Osteocyte (in vitro differentiated cells): ENCODE measurements at regions not wholly inside any gene's neighbourhood (a gene's known extent, or its start where the extent isn't known, plus 50 kb on each side); places are given as distances from the start of the nearest gene placed in this dataset.

Experiments used
- DNase-seq: peaks from one replicate; pipeline ENCODE4 v3.0.0; 2021; ENCODE audit warnings: mixed read lengths; ENCODE audit not compliant: unreplicated experiment; ENCODE audit errors: extremely low spot score
- H3K27ac Mint-ChIP-seq: one replicate; pipeline ENCODE4 v1.8.0; 2021; ENCODE audit warnings: mild to moderate bottlenecking, mixed read lengths; ENCODE audit not compliant: unreplicated experiment
- H3K27me3 Mint-ChIP-seq: one replicate; pipeline ENCODE4 v1.8.0; 2021; ENCODE audit warnings: mixed read lengths; ENCODE audit not compliant: unreplicated experiment
- H3K36me3 Mint-ChIP-seq: one replicate; pipeline ENCODE4 v1.8.0; 2021; ENCODE audit warnings: mixed read lengths; ENCODE audit not compliant: unreplicated experiment
- H3K4me1 Mint-ChIP-seq: one replicate; pipeline ENCODE4 v1.8.0; 2021; ENCODE audit warnings: mixed read lengths; ENCODE audit not compliant: unreplicated experiment
- H3K4me3 Mint-ChIP-seq: one replicate; pipeline ENCODE4 v1.8.0; 2021; ENCODE audit warnings: mild to moderate bottlenecking, moderate library complexity, mixed read lengths; ENCODE audit not compliant: unreplicated experiment
- H3K9me3 Mint-ChIP-seq: one replicate; pipeline ENCODE4 v1.8.0; 2021; ENCODE audit warnings: mixed read lengths; ENCODE audit not compliant: unreplicated experiment
- TF ChIP-seq, protein P1 (sequence below): fragments of 200-600 bp; sonication (generic); IDR thresholded peaks from 2 replicates; pipeline ENCODE4 v1.5.0; 2021; ENCODE audit warnings: antibody characterized with exemption, mild to moderate bottlenecking, moderate library complexity

DNA sequence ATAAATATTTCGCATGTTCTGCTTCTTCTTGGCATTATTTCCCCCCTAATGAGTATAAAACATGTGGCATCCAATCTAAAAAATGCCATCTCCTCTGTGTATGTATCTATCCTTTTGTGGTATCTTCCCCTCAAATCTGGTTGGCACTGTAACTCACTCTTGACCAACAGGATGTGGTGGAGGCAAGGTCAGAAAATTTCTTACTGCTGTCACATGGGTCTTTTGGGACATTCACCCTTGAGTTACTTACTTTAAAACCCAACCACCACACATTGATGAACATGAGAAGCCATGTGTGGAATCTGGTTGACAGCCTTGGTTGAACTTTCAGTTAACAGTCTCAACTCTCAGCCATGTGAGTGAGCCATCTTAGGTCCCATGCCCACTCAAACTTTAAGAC is 516.9 kb downstream of the SLC16A7 start:
- peaks cover 3% of the 10 kb centered on the region for H3K9me3 Mint-ChIP-seq
- H3K36me3 Mint-ChIP-seq, result no peaks in the 10 kb centered on the region
- no peaks in the 10 kb centered on the region for H3K27me3 Mint-ChIP-seq
- TF ChIP-seq, protein P1, sequence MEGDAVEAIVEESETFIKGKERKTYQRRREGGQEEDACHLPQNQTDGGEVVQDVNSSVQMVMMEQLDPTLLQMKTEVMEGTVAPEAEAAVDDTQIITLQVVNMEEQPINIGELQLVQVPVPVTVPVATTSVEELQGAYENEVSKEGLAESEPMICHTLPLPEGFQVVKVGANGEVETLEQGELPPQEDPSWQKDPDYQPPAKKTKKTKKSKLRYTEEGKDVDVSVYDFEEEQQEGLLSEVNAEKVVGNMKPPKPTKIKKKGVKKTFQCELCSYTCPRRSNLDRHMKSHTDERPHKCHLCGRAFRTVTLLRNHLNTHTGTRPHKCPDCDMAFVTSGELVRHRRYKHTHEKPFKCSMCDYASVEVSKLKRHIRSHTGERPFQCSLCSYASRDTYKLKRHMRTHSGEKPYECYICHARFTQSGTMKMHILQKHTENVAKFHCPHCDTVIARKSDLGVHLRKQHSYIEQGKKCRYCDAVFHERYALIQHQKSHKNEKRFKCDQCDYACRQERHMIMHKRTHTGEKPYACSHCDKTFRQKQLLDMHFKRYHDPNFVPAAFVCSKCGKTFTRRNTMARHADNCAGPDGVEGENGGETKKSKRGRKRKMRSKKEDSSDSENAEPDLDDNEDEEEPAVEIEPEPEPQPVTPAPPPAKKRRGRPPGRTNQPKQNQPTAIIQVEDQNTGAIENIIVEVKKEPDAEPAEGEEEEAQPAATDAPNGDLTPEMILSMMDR, result no peak
- DNase-seq, result no peak
- H3K4me1 Mint-ChIP-seq, result no peaks in the 10 kb centered on the region
- no peak overlapping the region for H3K4me3 Mint-ChIP-seq
- no peak overlapping the region for H3K27ac Mint-ChIP-seq

- no peak overlapping the region for H3K27ac Mint-ChIP-seq
- H3K36me3 Mint-ChIP-seq, result no peaks in the 10 kb centered on the region
- DNase-seq, result no peak
- TF ChIP-seq, protein P1, result no peak
- H3K27me3 Mint-ChIP-seq, result no peaks in the 10 kb centered on the region
- no peaks in the 10 kb centered on the region for H3K4me1 Mint-ChIP-seq
- H3K4me3 Mint-ChIP-seq, result no peak overlapping the region
- H3K9me3 Mint-ChIP-seq, result peaks cover 5% of the 10 kb centered on the region
These were observed 518.3 kb downstream of the SLC16A7 start for GRCh38 chr12:60114169-60114568.

- Mint-ChIP-seq H3K27me3 (no peaks in the 10 kb centered on the region), H3K9me3 (peaks cover 10% of the 10 kb centered on the region), H3K36me3 (no peaks in the 10 kb centered on the region), H3K4me1 (peaks cover 4% of the 10 kb centered on the region), H3K4me3 (no peak overlapping the region), H3K27ac (no peak overlapping the region)
- DNase-seq, result no peak
- TF ChIP-seq, protein P1, result no peak
These were observed 523.5 kb downstream of the SLC16A7 start for GRCh38 chr12:60119327-60119726.

DNA sequence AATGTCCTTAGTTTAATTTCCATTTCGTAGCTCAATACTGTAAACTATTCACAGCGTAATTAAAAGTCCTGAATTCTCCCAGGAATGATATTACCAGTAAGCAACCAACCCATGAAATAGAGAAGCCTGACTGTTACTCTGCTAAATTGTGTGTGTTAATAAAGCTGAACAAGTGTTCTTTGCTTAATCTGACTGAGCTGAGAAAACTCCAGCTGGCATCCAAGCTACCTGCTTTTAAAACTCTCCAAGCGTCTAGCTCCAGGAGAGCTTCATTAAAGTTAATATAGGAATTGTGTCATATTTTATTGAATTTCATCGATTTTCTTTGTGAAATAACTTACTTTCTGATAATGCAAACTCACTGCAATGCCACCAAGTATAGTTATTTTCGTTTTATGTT is 524.4 kb downstream of the SLC16A7 start:
- TF ChIP-seq, protein P1, result no peak

GRCh38 chr12:60123557-60123956 is 527.7 kb downstream of the SLC16A7 start:
- H3K4me3 Mint-ChIP-seq, result no peak overlapping the region
- H3K9me3 Mint-ChIP-seq, result peaks cover 10% of the 10 kb centered on the region
- DNase-seq, result no peak
- no peak overlapping the region for H3K27ac Mint-ChIP-seq
- no peaks in the 10 kb centered on the region for H3K27me3 Mint-ChIP-seq
- H3K4me1 Mint-ChIP-seq, result peaks cover 4% of the 10 kb centered on the region
- TF ChIP-seq, protein P1, result no peak
- H3K36me3 Mint-ChIP-seq, result peaks cover 2% of the 10 kb centered on the region

More for the DNA sequence above, 524.4 kb downstream of the SLC16A7 start:
- Mint-ChIP-seq H3K4me1 (peaks cover 4% of the 10 kb centered on the region), H3K36me3 (no peaks in the 10 kb centered on the region), H3K27ac (no peak overlapping the region), H3K9me3 (peaks cover 9% of the 10 kb centered on the region), H3K27me3 (no peaks in the 10 kb centered on the region), H3K4me3 (no peak overlapping the region)
- DNase-seq, result no peak
